ENCODE measurements at regions not wholly inside any gene's neighbourhood (a gene's known extent, or its start where the extent isn't known, plus 50 kb on each side); places are given as distances from the start of the nearest gene placed in this dataset.
A peak's percentile ranks its signal among the peaks of the same experiment; 100 is the strongest.
"Not testable (repeated sequence)": the region's sequence is repeated elsewhere in the genome, so short reads cannot be mapped to it uniquely, and the experiment has no call there.

- no peak for TF ChIP-seq CTCF (IDR thresholded peaks at IDR 0.05; ENCODE audit: extremely low read depth in 1 of 2, insufficient read depth in 1 of 2, low read depth in 1 of 2, low read length in 2 of 2)
- TF ChIP-seq JUN (IDR thresholded peaks at IDR 0.05; ENCODE audit: borderline replicate concordance, insufficient read depth, insufficient read length, low read depth) = no peak
- no peak for TF ChIP-seq POLR2AphosphoS5 (IDR thresholded peaks at IDR 0.05; ENCODE audit: insufficient read depth, low read depth, low read length)
- POLR2A ChIA-PET = no interaction called here
- no TSS peak for BruUV-seq (replicated peaks)
- Histone ChIP-seq H3K79me2 (ENCODE audit: control insufficient read depth, insufficient read depth, low read length) (no peaks in the 10 kb centered on the region), H3K9me3 (replicated peaks; ENCODE audit: control insufficient read depth, insufficient read depth, low read length) (no peaks in the 10 kb centered on the region), H3K27ac (ENCODE audit: insufficient read depth, low read depth, low read length) (no peak overlapping the region), H3K4me3 (replicated peaks in 1 of 3; ENCODE audit: insufficient read depth in 1 of 3, low read depth in 1 of 3, low read length in 3 of 3) (no peak overlapping the region), H3K9me1 (replicated peaks; ENCODE audit: control insufficient read depth, extremely low read depth, insufficient read depth, low read length) (no peaks in the 10 kb centered on the region), H3K4me1 (ENCODE audit: control insufficient read depth, extremely low read depth, insufficient read depth, low read length) (no peaks in the 10 kb centered on the region), H3K27me3 (ENCODE audit: control insufficient read depth in 2 of 2, insufficient read depth in 2 of 2, low read length in 2 of 2) (no peaks in the 10 kb centered on the region), H2AFZ (ENCODE audit: low read depth, low read length) (no peak overlapping the region), H3K36me3 (ENCODE audit: control insufficient read depth in 2 of 2, extremely low read depth in 1 of 2, insufficient read depth in 2 of 2, low read length in 2 of 2) (no peaks in the 10 kb centered on the region), H3K4me2 (ENCODE audit: insufficient read depth, low read length) (no peak overlapping the region), H3K9ac (replicated peaks; ENCODE audit: extremely low read depth, insufficient read depth, low read length) (no peak overlapping the region), H4K20me1 (replicated peaks; ENCODE audit: control insufficient read depth, extremely low read depth, insufficient read depth, low read length) (no peaks in the 10 kb centered on the region)
- FAIRE-seq = no peak
- CTCF ChIA-PET = interaction anchor here (1.0 kb wide), 1 partner anchor 443 kb away, joined by 3 read pairs; the partner anchor contains the start of gene FSIP2
- dilution Hi-C loops (cut with MboI; ENCODE audit: extremely low pct_ligation_motif_present, low sequenced_read_pairs) (no loop called here), intact Hi-C loops (cut with micrococcal nuclease) (no loop called here)
- DNase-seq (ENCODE audit: low read depth, low spot score) = peak; percentile 25
These were observed 304.4 kb upstream of the ZC3H15 start for GRCh38 chr2:186181625-186182024.

GRCh38 chr2:186182366-186182765, 303.7 kb upstream of the ZC3H15 start:
- H3K9ac ChIP-seq (replicated peaks; ENCODE audit: extremely low read depth, insufficient read depth, low read length); H3K27ac ChIP-seq (ENCODE audit: insufficient read depth, low read depth, low read length); dilution Hi-C loops (cut with MboI; ENCODE audit: extremely low pct_ligation_motif_present, low sequenced_read_pairs); BruUV-seq (replicated peaks); POLR2A ChIA-PET; H3K9me3 ChIP-seq (replicated peaks; ENCODE audit: control insufficient read depth, insufficient read depth, low read length); H4K20me1 ChIP-seq (replicated peaks; ENCODE audit: control insufficient read depth, extremely low read depth, insufficient read depth, low read length); H3K9me1 ChIP-seq (replicated peaks; ENCODE audit: control insufficient read depth, extremely low read depth, insufficient read depth, low read length); DNase-seq (ENCODE audit: low read depth, low spot score); H3K27me3 ChIP-seq (ENCODE audit: control insufficient read depth in 2 of 2, insufficient read depth in 2 of 2, low read length in 2 of 2); intact Hi-C loops (cut with micrococcal nuclease); H3K79me2 ChIP-seq (ENCODE audit: control insufficient read depth, insufficient read depth, low read length); H3K4me3 ChIP-seq (replicated peaks in 1 of 3; ENCODE audit: insufficient read depth in 1 of 3, low read depth in 1 of 3, low read length in 3 of 3); H3K36me3 ChIP-seq (ENCODE audit: control insufficient read depth in 2 of 2, extremely low read depth in 1 of 2, insufficient read depth in 2 of 2, low read length in 2 of 2); H2AFZ ChIP-seq (ENCODE audit: low read depth, low read length); H3K4me2 ChIP-seq (ENCODE audit: insufficient read depth, low read length); FAIRE-seq; H3K4me1 ChIP-seq (ENCODE audit: control insufficient read depth, extremely low read depth, insufficient read depth, low read length): not testable (repeated sequence)
- CTCF ChIA-PET = interaction anchor here (1.0 kb wide), 1 partner anchor 444 kb away, joined by 3 read pairs; the partner anchor contains the start of gene FSIP2

Data from endothelial cell of umbilical vein (primary cell).